H1 (cell line): ENCODE measurements at regions not wholly inside any gene's neighbourhood (a gene's known extent, or its start where the extent isn't known, plus 50 kb on each side); places are given as distances from the start of the nearest gene placed in this dataset.

Source experiments
- CTCF ChIA-PET: fragments of 300-600 bp; sonication (Branson Sonifier 250); formaldehyde crosslinking; loops from one replicate; lab custom pipeline; 2021; ENCODE audit not compliant: partially characterized antibody; lab: Charles Lee
- POLR2A ChIA-PET: fragments of 300-600 bp; sonication (Branson Sonifier 250); formaldehyde crosslinking; loops from one replicate; lab custom pipeline; 2021; ENCODE audit warnings: inconsistent platforms; ENCODE audit not compliant: partially characterized antibody; lab: Charles Lee
- DNase-seq, 2 experiments: peaks; one replicate each; pipeline versions ENCODE4 v3.0.0 to v3.0.0-alpha.2; 2010 to 2022; ENCODE audit warnings: low spot score in 2 of 2, low read depth in 1 of 2, mixed read lengths in 1 of 2
- FAIRE-seq: peaks from 2 replicates; lab custom pipeline; 2011; peaks lifted over from hg19 to GRCh38; lab: Jason Lieb, UNC
- H2AFZ ChIP-seq: 2 replicates; pipeline ENCODE4 v1.8.1; 2012; ENCODE audit warnings: low read length, inconsistent platforms
- H2AK5ac ChIP-seq: 2 replicates; pipeline ENCODE4 v1.6.1; 2013; ENCODE audit warnings: low read depth, low read length
- H2BK120ac ChIP-seq: replicated peaks from 2 replicates; pipeline ENCODE3; 2013; ENCODE audit warnings: low read depth, low read length, inconsistent platforms
- H2BK12ac ChIP-seq: 2 replicates; pipeline ENCODE4 v1.6.1; 2013; ENCODE audit warnings: low read depth, low read length
- H2BK15ac ChIP-seq: 2 replicates; pipeline ENCODE4 v1.6.1; 2013; ENCODE audit warnings: low read length
- H2BK20ac ChIP-seq: 2 replicates; pipeline ENCODE4 v1.6.1; 2013; ENCODE audit warnings: low read length
- H2BK5ac ChIP-seq: 2 replicates; pipeline ENCODE4 v1.6.1; 2013; ENCODE audit warnings: low read depth, low read length
- H3K14ac ChIP-seq: 2 replicates; pipeline ENCODE4 v1.6.1; 2013; ENCODE audit warnings: inconsistent platforms; ENCODE audit not compliant: insufficient read length
- H3K18ac ChIP-seq: 2 replicates; pipeline ENCODE4 v1.6.1; 2013; ENCODE audit warnings: low read length; ENCODE audit errors: extremely low read depth
- H3K23ac ChIP-seq: 2 replicates; pipeline ENCODE4 v1.6.1; 2013; ENCODE audit warnings: inconsistent platforms; ENCODE audit not compliant: insufficient read length
- H3K23me2 ChIP-seq: 2 replicates; pipeline ENCODE4 v1.6.1; 2013; ENCODE audit warnings: low read depth, low read length
- H3K27ac ChIP-seq: 2 replicates; pipeline ENCODE4 v1.6.1; 2011; ENCODE audit warnings: low read depth, low read length, inconsistent platforms
- H3K27me3 ChIP-seq, 4 experiments: replicated peaks in 1 of 4; 1 replicate in 1 of 4; 2 replicates in 3 of 4; pipeline versions ENCODE4 v1.6.1 to v1.8.1; 2011 to 2013; ENCODE audit warnings: low read length in 3 of 4, mild to moderate bottlenecking in 3 of 4, inconsistent platforms in 2 of 4, mixed read lengths in 2 of 4, moderate library complexity in 1 of 4; ENCODE audit not compliant: control insufficient read depth in 3 of 4, insufficient read depth in 3 of 4; ENCODE audit errors: extremely low read depth in 1 of 4
- H3K36me3 ChIP-seq, 4 experiments: 2 replicates each; pipeline versions ENCODE4 v1.6.1 to v1.8.1; 2011 to 2013; ENCODE audit warnings: mild to moderate bottlenecking in 4 of 4, low read length in 3 of 4, moderate library complexity in 2 of 4, control low read depth in 1 of 4, inconsistent platforms in 1 of 4; ENCODE audit not compliant: insufficient read depth in 4 of 4, control insufficient read depth in 2 of 4
- H3K4ac ChIP-seq: replicated peaks from 2 replicates; pipeline ENCODE3; 2013; ENCODE audit warnings: low read length, low read depth, mixed read lengths, inconsistent platforms; ENCODE audit not compliant: insufficient read length
- H3K4me1 ChIP-seq, 4 experiments: replicated peaks in 1 of 4; 1 replicate in 1 of 4; 2 replicates in 3 of 4; pipeline versions ENCODE4 v1.6.1 to v1.8.1; 2011 to 2013; ENCODE audit warnings: low read length in 3 of 4, inconsistent platforms in 2 of 4, mixed read lengths in 1 of 4; ENCODE audit not compliant: insufficient read depth in 4 of 4, control insufficient read depth in 3 of 4
- H3K4me2 ChIP-seq, 2 experiments: 2 replicates each; pipeline versions ENCODE4 v1.6.1 to v1.8.1; 2011 to 2013; ENCODE audit warnings: low read depth in 2 of 2, low read length in 2 of 2, control low read depth in 1 of 2, inconsistent platforms in 1 of 2, mild to moderate bottlenecking in 1 of 2; ENCODE audit not compliant: insufficient read depth in 1 of 2
- H3K4me3 ChIP-seq, 4 experiments: fragments of 200-600, 300-600 bp in 1 of 4; sonication (generic), shearing (Covaris generic), sonication (Bioruptor Twin) in 1 of 4; 2 replicates each; pipeline versions ENCODE4 v1.5.1 to v1.8.1; 2011 to 2016; ENCODE audit warnings: low read length in 4 of 4, low read depth in 3 of 4, control low read depth in 2 of 4, inconsistent platforms in 2 of 4, mild to moderate bottlenecking in 2 of 4, mixed read lengths in 1 of 4, moderate library complexity in 1 of 4; ENCODE audit not compliant: insufficient read depth in 2 of 4; ENCODE audit errors: extremely low read depth in 1 of 4
- H3K56ac ChIP-seq: replicated peaks from 2 replicates; pipeline ENCODE3; 2013; ENCODE audit warnings: low read depth, mild to moderate bottlenecking, mixed read lengths, low read length, inconsistent platforms; ENCODE audit not compliant: insufficient read length
- H3K79me1 ChIP-seq: 2 replicates; pipeline ENCODE4 v1.6.1; 2013; ENCODE audit warnings: low read depth, low read length, control low read depth
- H3K79me2 ChIP-seq, 2 experiments: 2 replicates each; pipeline versions ENCODE4 v1.6.1 to v1.8.1; 2012 to 2013; ENCODE audit warnings: low read length in 2 of 2, mild to moderate bottlenecking in 2 of 2, inconsistent platforms in 1 of 2; ENCODE audit not compliant: insufficient read depth in 2 of 2, control insufficient read depth in 1 of 2
- H3K9ac ChIP-seq, 4 experiments: replicated peaks in 1 of 4; 1 replicate in 1 of 4; 2 replicates in 3 of 4; pipeline versions ENCODE4 v1.6.1 to v1.8.1; 2011 to 2013; ENCODE audit warnings: low read depth in 3 of 4, low read length in 3 of 4, control low read depth in 2 of 4, mild to moderate bottlenecking in 2 of 4, moderate library complexity in 2 of 4, inconsistent platforms in 1 of 4; ENCODE audit errors: extremely low read depth in 1 of 4
- H3K9me3 ChIP-seq, 2 experiments: 2 replicates each; pipeline versions ENCODE4 v1.6.1 to v1.8.1; 2012 to 2013; ENCODE audit warnings: mild to moderate bottlenecking in 2 of 2, moderate library complexity in 2 of 2, control low read depth in 1 of 2, inconsistent platforms in 1 of 2, low read depth in 1 of 2, low read length in 1 of 2, mixed read lengths in 1 of 2; ENCODE audit not compliant: insufficient read depth in 2 of 2
- H4K20me1 ChIP-seq, 2 experiments: replicated peaks in 1 of 2; 2 replicates each; pipeline versions ENCODE3 to v1.8.1; 2011 to 2013; ENCODE audit warnings: inconsistent platforms in 2 of 2, low read length in 2 of 2, mild to moderate bottlenecking in 1 of 2; ENCODE audit not compliant: insufficient read depth in 2 of 2, control insufficient read depth in 1 of 2
- H4K5ac ChIP-seq: 2 replicates; pipeline ENCODE4 v1.6.1; 2013; ENCODE audit warnings: low read length, low read depth, mixed read lengths, inconsistent platforms; ENCODE audit not compliant: insufficient read length
- H4K8ac ChIP-seq: 2 replicates; pipeline ENCODE4 v1.8.0; 2013; ENCODE audit warnings: mild to moderate bottlenecking, moderate library complexity, low read length, inconsistent platforms; ENCODE audit not compliant: insufficient read depth; ENCODE audit errors: extremely low read depth
- H4K91ac ChIP-seq: replicated peaks from 2 replicates; pipeline ENCODE3; 2013; ENCODE audit warnings: low read length, mixed read lengths, inconsistent platforms; ENCODE audit not compliant: insufficient read length
- CEBPB ChIP-seq: IDR thresholded peaks from 2 replicates; pipeline ENCODE4 v1.6.1; 2012; ENCODE audit warnings: low read depth, low read length
- POU5F1 ChIP-seq: IDR thresholded peaks from 2 replicates; pipeline ENCODE4 v1.6.1; 2011; ENCODE audit warnings: low read depth, mild to moderate bottlenecking, low read length, moderate library complexity
- WGBS, 2 experiments: shearing (Covaris generic) in 1 of 2; methylation state at CpG; one replicate each; pipeline versions ENCODE4 v1.1.6 to v1.1.7; 2013 to 2015; ENCODE audit warnings: low lambda C conversion rate in 2 of 2, mixed read lengths in 2 of 2, inconsistent platforms in 1 of 2, low coverage in 1 of 2, missing lambda C conversion rate in 1 of 2; ENCODE audit not compliant: insufficient replicate concordance in 2 of 2, insufficient coverage in 1 of 2, insufficient read length in 1 of 2; ENCODE audit errors: extremely low coverage in 1 of 2, missing lambda C conversion rate in 1 of 2; 5-methylcytosine and 5-hydroxymethylcytosine counted together

DNA sequence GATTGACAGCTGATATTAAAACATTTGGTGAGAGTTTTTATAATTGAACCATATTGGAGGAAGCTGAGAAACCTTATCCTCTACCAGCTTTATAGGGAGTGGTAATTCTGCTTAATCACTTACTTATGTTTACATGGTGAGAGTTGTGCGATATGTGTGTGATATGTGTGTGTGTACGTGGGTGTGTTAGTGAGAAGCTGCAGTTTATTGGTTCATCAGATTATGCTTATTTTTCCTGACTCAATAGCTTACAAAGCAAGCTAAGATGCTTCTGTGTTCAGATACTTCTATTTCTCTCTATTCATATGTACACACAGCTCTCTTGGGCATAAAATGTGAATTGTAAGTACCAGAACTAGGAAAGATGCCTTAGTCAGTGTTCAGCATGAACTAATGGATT, 343.7 kb downstream of the GRIA2 start:
- Histone ChIP-seq H2BK15ac (no peak overlapping the region), H2AFZ (no peak overlapping the region), H3K4me2 (no peak overlapping the region), H2BK5ac (no peak overlapping the region), H3K9me3 (no peaks in the 10 kb centered on the region), H3K18ac (no peak overlapping the region), H2BK120ac (no peak overlapping the region), H3K56ac (no peak overlapping the region), H3K4me3 (no peak overlapping the region), H3K27me3 (peaks cover 0 to 1% (median 0%) of the 10 kb centered on the region in 4 experiments; a peak in 1 of 7 replicates), H4K20me1 (no peaks in the 10 kb centered on the region), H3K27ac (no peak overlapping the region), H3K36me3 (no peaks in the 10 kb centered on the region), H4K8ac (no peak overlapping the region), H3K9ac (no peak overlapping the region), H2BK20ac (no peak overlapping the region), H3K23ac (no peak overlapping the region), H3K4me1 (no peaks in the 10 kb centered on the region), H2BK12ac (no peak overlapping the region), H2AK5ac (no peak overlapping the region), H3K79me1 (no peaks in the 10 kb centered on the region), H3K79me2 (no peaks in the 10 kb centered on the region), H4K5ac (no peak overlapping the region), H3K14ac (no peak overlapping the region), H4K91ac (no peak overlapping the region), H3K23me2 (no peaks in the 10 kb centered on the region), H3K4ac (no peak overlapping the region)
- FAIRE-seq (no peak), DNase-seq (no peak)
- WGBS, 2 experiments, result 90% methylated on average over 2 of the region's 2 CpGs; no CpG with 5 or more reads in 1 of the 2 experiments
- TF ChIP-seq POU5F1, result no peak
- no peak for TF ChIP-seq CEBPB
- ChIA-PET POLR2A (no interaction called here), CTCF (no interaction called here)
